PC-3 (cell line): ENCODE measurements at regions not wholly inside any gene's neighbourhood (a gene's known extent, or its start where the extent isn't known, plus 50 kb on each side); places are given as distances from the start of the nearest gene placed in this dataset.

Source experiments
- ATAC-seq: fragments of 200-7000 bp; cut with Tn5 transposase; 2 replicates; pipeline ENCODE4 v1.9.1; 2020; ENCODE audit warnings: mild to moderate bottlenecking, moderate library complexity
- BruUV-seq: library from RNA; stranded (reverse); fragments of 400-500 nt; replicated peaks from 2 replicates; lab custom pipeline; 2021; lab: Mats Ljungman, UMichigan
- CTCF ChIA-PET: fragments of 300-600 bp; sonication (Branson Sonifier 250); formaldehyde crosslinking; loops from one replicate; lab custom pipeline; 2022; ENCODE audit warnings: antibody characterized with exemption; lab: Charles Lee
- POLR2A ChIA-PET: fragments of 300-600 bp; sonication (Branson Sonifier 250); formaldehyde crosslinking; loops from one replicate; lab custom pipeline; 2022; ENCODE audit warnings: antibody characterized with exemption; ENCODE audit not compliant: unreplicated experiment; lab: Charles Lee
- DNase-seq: peaks from one replicate; pipeline ENCODE4 v3.0.0-alpha.2; 2015
- H2AFZ ChIP-seq: fragments of 300-600 bp; sonication (generic); 2 replicates; pipeline ENCODE4 v1.6.0; 2016; ENCODE audit warnings: antibody characterized with exemption, low read length
- H3F3A ChIP-seq: fragments of 300-600 bp; sonication (generic); one replicate; pipeline ENCODE4 v1.6.0; 2017; ENCODE audit warnings: antibody characterized with exemption, low read length, control low read depth, mild to moderate bottlenecking; ENCODE audit not compliant: unreplicated experiment
- H3K27ac ChIP-seq: fragments of 300-600 bp; sonication (generic); 2 replicates; pipeline ENCODE4 v1.5.1; 2016; ENCODE audit warnings: mild to moderate bottlenecking, low read length
- H3K27me3 ChIP-seq: fragments of 300-600 bp; sonication (generic); 2 replicates; pipeline ENCODE4 v1.6.1; 2016; ENCODE audit warnings: low read length, mixed read lengths
- H3K36me3 ChIP-seq: fragments of 300-600 bp; sonication (generic); 2 replicates; pipeline ENCODE4 v1.6.1; 2016; ENCODE audit warnings: low read depth, mixed run types, low read length, mixed read lengths
- H3K4me1 ChIP-seq: fragments of 300-600 bp; sonication (generic); 2 replicates; pipeline ENCODE4 v1.5.1; 2016; ENCODE audit warnings: low read length; ENCODE audit not compliant: insufficient read depth
- H3K4me2 ChIP-seq: fragments of 300-600 bp; sonication (generic); 2 replicates; pipeline ENCODE4 v1.6.0; 2016; ENCODE audit warnings: low read length
- H3K4me3 ChIP-seq: fragments of 300-600 bp; sonication (generic); 2 replicates; pipeline ENCODE4 v1.5.1; 2016; ENCODE audit warnings: mild to moderate bottlenecking, low read length, mixed read lengths
- H3K79me2 ChIP-seq: fragments of 300-600 bp; sonication (generic); 2 replicates; pipeline ENCODE4 v1.6.1; 2017; ENCODE audit warnings: low read length, mixed read lengths
- H3K9ac ChIP-seq: fragments of 300-600 bp; sonication (generic); 2 replicates; pipeline ENCODE4 v1.6.0; 2016; ENCODE audit warnings: mild to moderate bottlenecking, low read length
- H3K9me2 ChIP-seq: fragments of 300-600 bp; sonication (generic); replicated peaks from 2 replicates; pipeline ENCODE4 v1.6.1; 2016; ENCODE audit warnings: mixed run types, low read length, mixed read lengths
- H3K9me3 ChIP-seq: fragments of 300-600 bp; sonication (generic); 2 replicates; pipeline ENCODE4 v1.6.1; 2016; ENCODE audit warnings: low read length, mixed read lengths
- H4K20me1 ChIP-seq: fragments of 300-600 bp; sonication (generic); 2 replicates; pipeline ENCODE4 v1.6.1; 2016; ENCODE audit warnings: low read length, mixed read lengths
- CTCF ChIP-seq: fragments of 300-600 bp; sonication (generic); conservative IDR thresholded peaks from 2 replicates; pipeline ENCODE4 v1.5.1; 2017; ENCODE audit warnings: antibody characterized with exemption, low read depth, mild to moderate bottlenecking, low read length
- EZH2 ChIP-seq: fragments of 300-600 bp; sonication (generic); IDR thresholded peaks from one replicate; pipeline ENCODE4 v1.6.1; 2017; ENCODE audit warnings: antibody characterized with exemption, mild to moderate bottlenecking, low read length; ENCODE audit not compliant: unreplicated experiment
- EZH2phosphoT487 ChIP-seq: fragments of 300-600 bp; sonication (generic); IDR thresholded peaks from 2 replicates; pipeline ENCODE4 v1.6.1; 2018; ENCODE audit warnings: mild to moderate bottlenecking, antibody characterized with exemption, low read length, borderline replicate concordance
- intact Hi-C: fragments of 100-400 bp; cut with micrococcal nuclease; formaldehyde crosslinking; loops from 2 replicates; pipeline ENCODE4 v1.9.0; 2023

GRCh38 chr2:42980764-42981416, 188.5 kb upstream of the HAAO start:
- ATAC-seq (no peak), DNase-seq (no peak)
- H3K4me1 ChIP-seq, result peaks cover 10% of the 10 kb centered on the region
- BruUV-seq, result no TSS peak
- H3K27me3 ChIP-seq, result no peaks in the 10 kb centered on the region
- no peak overlapping the region for H2AFZ ChIP-seq
- no peak overlapping the region for H3K27ac ChIP-seq
- H4K20me1 ChIP-seq, result no peaks in the 10 kb centered on the region
- intact Hi-C loops, result no loop called here
- ChIA-PET CTCF (no interaction called here), POLR2A (no interaction called here)
- H3K4me3 ChIP-seq, result no peak overlapping the region
- no peaks in the 10 kb centered on the region for H3K36me3 ChIP-seq
- no peaks in the 10 kb centered on the region for H3K9me2 ChIP-seq
- no peak overlapping the region for H3K9ac ChIP-seq
- no peaks in the 10 kb centered on the region for H3K79me2 ChIP-seq
- H3F3A ChIP-seq, result no peaks in the 10 kb centered on the region
- no peak overlapping the region for H3K4me2 ChIP-seq
- TF ChIP-seq EZH2phosphoT487 (no peak), CTCF (no peak), EZH2 (no peak)
- no peaks in the 10 kb centered on the region for H3K9me3 ChIP-seq

- ATAC-seq (no peak), DNase-seq (no peak)
- TF ChIP-seq EZH2, result no peak
- TF ChIP-seq EZH2phosphoT487, result no peak
- TF ChIP-seq CTCF, result no peak
- peaks cover 12% of the 10 kb centered on the region for H3K4me1 ChIP-seq
- H3K9ac ChIP-seq, result no peak overlapping the region
- no peaks in the 10 kb centered on the region for H3K9me2 ChIP-seq
- H3K36me3 ChIP-seq, result no peaks in the 10 kb centered on the region
- H3K27ac ChIP-seq, result no peak overlapping the region
- ChIA-PET CTCF (no interaction called here), POLR2A (no interaction called here)
- no peak overlapping the region for H3K4me2 ChIP-seq
- no TSS peak for BruUV-seq
- no peaks in the 10 kb centered on the region for H3K79me2 ChIP-seq
- H2AFZ ChIP-seq, result no peak overlapping the region
- intact Hi-C loops, result loop anchor here (5.0 kb wide), 1 partner anchor 42 kb away; no protein-coding TSS in a partner anchor
- H3F3A ChIP-seq, result no peaks in the 10 kb centered on the region
- H3K4me3 ChIP-seq, result no peak overlapping the region
- no peaks in the 10 kb centered on the region for H3K27me3 ChIP-seq
- no peaks in the 10 kb centered on the region for H3K9me3 ChIP-seq
- H4K20me1 ChIP-seq, result no peaks in the 10 kb centered on the region
Measured at GRCh38 chr2:42979870-42980763, 187.7 kb upstream of the HAAO start.
